A549 (cell line): ENCODE measurements at regions not wholly inside any gene's neighbourhood (a gene's known extent, or its start where the extent isn't known, plus 50 kb on each side); places are given as distances from the start of the nearest gene placed in this dataset.

Source experiments
- CEBPB ChIP-seq, 2 experiments: fragments of >200 bp in 1 of 2; sonication (Bioruptor Twin) in 1 of 2; formaldehyde crosslinking in 1 of 2; IDR thresholded peaks; 2 replicates each; pipeline ENCODE4 v1.6.1; 2012 to 2016
- CTCF ChIP-seq: fragments of >200 bp; sonication (Bioruptor Twin); formaldehyde crosslinking; IDR thresholded peaks from 3 replicates; pipeline ENCODE4 v1.5.1; 2016
- E2F6 ChIP-seq: IDR thresholded peaks from 2 replicates; pipeline ENCODE4 v1.6.1; 2012; ENCODE audit warnings: low read depth, borderline replicate concordance
- EHF ChIP-seq: fragments of 250-450 bp; sonication (Bioruptor Pico); IDR thresholded peaks from 2 replicates; pipeline ENCODE4 v1.5.0; 2020; ENCODE audit warnings: mild to moderate bottlenecking
- MYC ChIP-seq: IDR thresholded peaks from 2 replicates; pipeline ENCODE4 v1.6.1; 2012; ENCODE audit warnings: mild to moderate bottlenecking, inconsistent platforms, low read length, improper control_type of control experiment, borderline replicate concordance
- POLR2A ChIP-seq: IDR thresholded peaks from 2 replicates; pipeline ENCODE4 v1.6.1; 2012; ENCODE audit warnings: mild to moderate bottlenecking, low read length
- POLR2AphosphoS2 ChIP-seq: conservative IDR thresholded peaks from 2 replicates; pipeline ENCODE4 v1.6.1; 2012; ENCODE audit warnings: low read length, improper control_type of control experiment, inconsistent platforms
- REST ChIP-seq: fragments of 200-600 bp; sonication (generic); IDR thresholded peaks from 2 replicates; pipeline ENCODE4 v1.6.1; 2016; ENCODE audit warnings: antibody characterized with exemption, mild to moderate bottlenecking, moderate library complexity
- SMC3 ChIP-seq: fragments of >200 bp; sonication (Bioruptor Twin); formaldehyde crosslinking; IDR thresholded peaks from 3 replicates; pipeline ENCODE4 v1.6.1; 2018; ENCODE audit warnings: inconsistent platforms

GRCh38 chr7:12504149-12504548 lies 66.4 kb upstream of the SCIN start:
- TF ChIP-seq MYC (no peak), CTCF (no peak), POLR2AphosphoS2 (no peak), SMC3 (no peak), EHF (no peak), E2F6 (no peak), REST (no peak), POLR2A (no peak), CEBPB (IDR thresholded peaks at IDR 0.05) (no peak)
